CD4-positive, alpha-beta T cell treated with Interferon alpha-2 for 1 hour (primary cell): ENCODE measurements at regions not wholly inside any gene's neighbourhood (a gene's known extent, or its start where the extent isn't known, plus 50 kb on each side); places are given as distances from the start of the nearest gene placed in this dataset.
"Not testable (repeated sequence)": the region's sequence is repeated elsewhere in the genome, so short reads cannot be mapped to it uniquely, and the experiment has no call there.

ENCODE experiments used
- DNase-seq, 2 donors: peaks; one replicate each; pipeline ENCODE4 v3.0.0-alpha.2; 2020 to 2022

- no peak for DNase-seq
Observed at GRCh38 chr6:20263059-20263458, 50.8 kb upstream of the MBOAT1 start.

DNA sequence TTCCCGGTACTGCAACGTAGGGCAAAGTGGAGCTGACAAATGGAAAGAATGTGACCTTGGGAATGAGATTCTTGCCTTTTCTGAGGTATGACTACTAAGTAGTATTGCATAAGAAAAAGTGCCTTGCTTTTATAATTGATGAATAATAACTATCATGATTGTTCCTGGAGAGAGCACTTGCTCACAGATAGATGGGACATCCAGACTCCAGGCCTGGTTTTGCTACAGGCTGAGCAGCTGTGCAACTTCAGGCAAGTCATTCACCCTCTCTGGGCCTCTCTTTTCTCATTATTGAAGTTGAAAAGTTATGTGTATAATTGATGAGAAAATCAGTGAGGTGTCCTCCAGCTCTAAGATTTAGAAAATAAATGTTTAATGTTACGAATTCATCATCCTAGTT, 53.6 kb upstream of the MBOAT1 start:
- no peak for DNase-seq

- no peak for DNase-seq
Observed at GRCh38 chr6:20266851-20267608, 54.8 kb upstream of the MBOAT1 start.

DNA sequence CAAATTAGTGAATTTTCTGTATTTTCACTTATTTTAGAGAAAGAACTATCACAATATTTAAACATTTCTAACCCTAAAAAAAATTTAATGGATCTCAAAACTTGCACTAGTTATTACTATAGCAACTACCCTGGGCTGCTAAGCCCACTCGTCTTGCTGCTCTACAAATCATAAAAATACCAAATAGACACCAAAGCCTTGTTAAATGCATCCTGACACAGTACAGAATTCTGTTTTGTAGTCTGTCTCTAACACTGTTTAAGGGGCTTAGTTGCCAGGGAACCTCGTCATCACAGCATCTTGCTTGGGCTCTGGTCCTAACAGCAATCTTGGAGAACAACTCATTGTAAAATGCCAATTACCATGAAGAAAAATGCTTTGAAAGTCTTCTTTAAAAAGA, 56.9 kb upstream of the MBOAT1 start:
- DNase-seq: no peak

GRCh38 chr6:20271818-20272217, 59.5 kb upstream of the MBOAT1 start:
- no peak for DNase-seq

- DNase-seq: no peak
Observed at GRCh38 chr6:20274137-20274536, 61.9 kb upstream of the MBOAT1 start.

GRCh38 chr6:20275837-20276236, 63.6 kb upstream of the MBOAT1 start:
- not testable (repeated sequence) for DNase-seq

DNA sequence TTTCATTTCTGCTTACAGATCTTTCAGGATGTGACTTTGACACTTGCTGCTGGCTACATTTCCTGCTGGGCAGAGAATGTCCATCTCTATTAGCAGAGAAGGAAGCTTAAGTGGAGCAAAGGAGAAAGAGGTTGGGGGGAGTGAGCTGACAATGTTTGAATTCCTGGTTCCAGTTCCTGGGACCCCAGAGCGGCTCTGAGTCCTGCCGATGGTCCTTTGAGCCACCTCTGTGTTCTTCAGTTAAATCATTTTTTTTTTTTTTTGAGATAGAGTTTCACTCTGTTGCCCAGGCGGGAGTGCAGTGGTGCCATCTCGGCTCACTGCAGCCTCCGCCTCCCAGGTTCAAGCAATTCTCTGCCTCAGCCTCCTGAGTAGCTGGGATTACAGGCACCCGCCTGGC, 65.5 kb upstream of the MBOAT1 start:
- not testable (repeated sequence) for DNase-seq

DNA sequence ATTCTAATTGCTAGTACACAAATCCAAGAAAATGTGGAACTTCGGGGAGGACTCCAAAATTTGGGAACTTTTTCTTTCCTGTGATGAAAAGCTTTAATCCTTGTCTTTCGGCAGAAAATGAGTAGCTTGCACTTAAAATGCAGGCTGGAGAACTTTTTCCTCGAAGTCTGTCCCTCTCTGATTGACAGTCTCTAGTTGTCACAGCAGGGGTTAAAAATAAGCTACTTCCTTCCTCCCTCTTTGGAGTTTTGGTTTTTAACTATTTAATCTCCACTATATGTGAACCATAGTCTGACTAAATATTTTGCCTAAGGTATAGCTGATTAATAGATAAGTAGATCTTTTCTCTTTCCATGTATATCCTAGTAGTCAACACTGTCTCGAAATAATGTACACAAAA, 66.8 kb upstream of the MBOAT1 start:
- no peak for DNase-seq

DNA sequence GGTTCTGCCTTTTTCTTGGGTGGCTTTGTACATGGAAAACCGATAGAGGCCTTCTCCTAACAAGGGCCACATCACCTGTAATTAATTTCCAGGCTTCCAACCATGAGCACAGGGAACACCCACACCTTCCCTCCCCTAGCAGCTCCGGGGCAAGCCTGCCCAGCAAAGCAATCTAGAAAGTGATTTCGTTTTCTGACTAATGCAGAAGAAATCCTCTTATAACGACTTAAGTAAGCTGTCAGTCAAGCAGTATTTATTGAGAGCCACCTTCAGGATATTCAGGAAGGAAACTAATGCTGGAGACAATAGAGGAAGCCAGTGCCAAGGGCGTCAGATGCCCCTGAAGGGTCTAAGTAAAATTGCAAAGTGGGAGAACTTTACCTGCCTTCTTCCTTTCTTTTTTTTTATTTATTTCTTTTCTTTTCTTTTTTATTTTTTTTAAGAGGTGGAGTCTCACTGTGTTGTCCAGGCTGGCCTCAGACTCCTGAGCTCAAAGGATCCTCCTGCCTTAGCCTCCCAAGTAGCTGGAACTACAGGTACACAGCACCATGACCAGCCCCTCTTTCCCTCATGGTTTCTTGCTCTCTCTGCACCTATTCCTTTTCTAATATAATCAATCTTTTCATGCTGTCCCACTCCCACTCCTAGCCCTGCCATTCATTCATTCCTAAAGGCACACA, 67.5 kb upstream of the MBOAT1 start:
- DNase-seq: no peak

DNA sequence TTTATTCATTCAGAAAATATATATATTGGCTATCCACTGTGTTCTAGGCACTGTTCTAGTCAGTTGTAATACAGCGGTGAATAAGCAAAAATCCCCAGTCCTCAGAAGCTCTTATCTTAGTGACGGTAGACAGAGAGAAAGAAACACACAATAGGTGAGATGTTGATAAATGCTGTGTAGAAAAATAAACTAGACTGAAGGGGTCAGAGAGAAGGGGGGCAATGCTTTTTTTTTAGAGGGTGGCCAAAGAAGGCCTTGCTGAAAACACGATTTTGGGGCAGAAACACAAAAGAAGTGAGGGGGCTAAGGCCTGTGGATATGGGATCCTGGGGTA, 68.0 kb upstream of the MBOAT1 start:
- DNase-seq: no peak

- no peak for DNase-seq
Observed at GRCh38 chr6:20284672-20285071, 72.4 kb upstream of the MBOAT1 start.

GRCh38 chr6:20286968-20287565, 74.8 kb upstream of the MBOAT1 start:
- DNase-seq: no peak

- peak; percentile 69 to 80 for DNase-seq
Observed at GRCh38 chr6:20291764-20292580, 79.7 kb upstream of the MBOAT1 start.

- DNase-seq: peak in 1 of 2 donors; percentile 10
Observed at GRCh38 chr6:20292905-20293304, 80.6 kb upstream of the MBOAT1 start.

- DNase-seq: no peak
Observed at GRCh38 chr6:20301256-20301655, 89.0 kb upstream of the MBOAT1 start.

- no peak for DNase-seq
Observed at GRCh38 chr6:20302168-20302567, 89.9 kb upstream of the MBOAT1 start.

DNA sequence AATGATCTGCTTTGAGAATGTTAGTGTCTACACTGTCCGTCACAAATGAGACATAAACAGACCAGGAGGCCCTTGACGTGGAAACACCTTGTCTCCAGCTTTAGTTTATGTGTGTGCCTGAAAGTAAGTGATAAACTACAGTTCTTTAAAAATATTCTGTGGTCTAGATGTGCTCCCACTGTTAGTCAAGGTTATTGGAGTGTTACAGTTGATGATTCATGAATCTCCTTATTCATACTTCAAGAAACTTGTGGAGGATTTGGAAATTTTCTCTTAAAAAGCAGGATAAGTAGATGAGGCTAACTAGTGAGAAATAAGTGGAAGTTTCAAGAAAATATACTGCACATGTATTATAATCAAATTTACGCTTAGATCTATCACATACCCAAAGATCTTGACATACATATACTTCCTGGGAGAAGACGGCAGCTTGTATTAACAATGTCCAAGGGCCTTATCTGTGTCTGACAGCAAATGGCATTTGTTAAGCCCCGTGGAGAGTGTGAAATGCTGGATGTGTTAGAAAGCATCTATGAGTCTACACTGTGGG, 90.5 kb upstream of the MBOAT1 start:
- no peak for DNase-seq

DNA sequence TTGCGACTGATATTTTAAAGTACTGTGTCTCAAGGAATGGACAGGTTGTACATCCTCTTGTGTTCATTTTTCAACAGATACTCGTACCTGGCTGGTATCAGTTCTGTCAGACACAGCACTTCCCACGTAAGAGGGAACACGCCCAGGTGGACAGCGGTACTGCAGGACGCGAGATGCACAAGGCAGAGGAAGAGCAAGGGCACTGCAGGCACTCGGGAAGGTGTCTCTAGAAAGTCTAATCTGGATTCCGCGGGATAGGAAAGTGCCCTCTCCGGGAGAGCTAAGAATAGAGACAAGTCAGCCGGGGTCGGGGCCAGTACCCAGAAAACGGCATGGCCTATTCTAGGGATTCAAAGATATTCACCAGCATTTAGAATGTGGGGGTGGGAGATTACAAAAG, 94.2 kb upstream of the MBOAT1 start:
- DNase-seq: no peak

DNA sequence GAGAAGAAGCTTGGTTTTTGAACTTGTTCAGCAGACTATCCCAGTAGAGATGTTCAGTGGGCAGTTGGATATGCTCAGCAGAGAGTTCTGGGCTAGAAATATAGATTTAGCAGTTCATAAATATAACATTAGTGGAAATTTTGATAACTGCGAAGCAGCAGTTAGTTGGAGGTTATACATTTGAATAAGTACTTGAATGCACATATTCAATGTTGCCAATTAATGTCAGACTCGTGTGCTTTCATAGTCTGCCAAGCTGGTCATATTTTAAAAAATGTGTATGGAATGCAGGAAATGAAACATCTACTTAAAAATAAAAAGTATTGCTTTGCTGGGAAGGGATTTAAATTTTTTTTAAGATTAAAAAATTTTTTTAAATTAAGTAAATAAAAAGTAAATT, 92.5 kb upstream of the E2F3 start:
- DNase-seq: no peak

DNA sequence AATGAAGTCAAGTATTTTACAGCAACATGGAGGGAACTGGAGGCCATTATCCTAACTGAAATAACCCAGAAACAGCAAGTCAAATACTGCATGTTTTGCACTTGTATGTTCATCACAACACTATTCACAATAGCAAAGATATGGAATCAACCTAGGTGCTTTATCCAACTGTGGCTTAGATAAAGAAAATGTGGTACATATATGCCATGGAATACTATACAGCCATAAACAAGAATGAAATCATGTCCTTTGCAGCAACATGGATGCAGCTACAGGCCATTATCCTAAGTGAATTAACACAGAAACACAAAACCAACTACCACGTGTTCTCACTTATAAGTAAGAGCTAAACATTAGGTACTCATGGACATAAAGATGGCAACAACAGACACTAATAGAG, 91.5 kb upstream of the E2F3 start:
- DNase-seq: no peak

DNA sequence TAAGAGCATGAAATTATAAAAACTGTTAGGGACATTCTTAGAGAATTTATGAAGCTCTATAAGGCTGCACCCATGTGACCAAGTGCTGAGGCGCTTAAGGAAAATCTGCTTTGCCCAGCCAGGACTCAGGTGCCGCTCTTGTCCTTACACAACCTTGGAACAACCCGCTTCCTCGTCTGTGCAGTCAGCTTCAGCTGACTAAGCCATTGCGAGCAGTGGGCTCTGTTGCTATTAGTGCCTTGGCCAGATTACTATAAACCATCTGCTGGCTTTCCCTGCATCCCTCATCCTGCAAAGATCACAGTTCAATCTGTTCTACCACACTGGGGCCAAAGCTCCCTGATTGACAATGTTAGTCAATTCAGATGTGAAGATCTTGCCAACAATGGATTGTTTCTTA, 89.1 kb upstream of the E2F3 start:
- DNase-seq: no peak

- DNase-seq: no peak
Observed at GRCh38 chr6:20313051-20313450, 88.6 kb upstream of the E2F3 start.
